Mesenchymal stem cell (in vitro differentiated cells and primary cell): ENCODE measurements at regions not wholly inside any gene's neighbourhood (a gene's known extent, or its start where the extent isn't known, plus 50 kb on each side); places are given as distances from the start of the nearest gene placed in this dataset.

Experiments
- DNase-seq: peaks from one replicate; pipeline ENCODE4 v3.0.0-alpha.2; 2013
- H2AFZ ChIP-seq: one replicate; pipeline ENCODE4 v1.6.1; 2013; ENCODE audit warnings: low read depth, mild to moderate bottlenecking, control low read depth, inconsistent platforms, low read length, moderate library complexity
- H2AK5ac ChIP-seq: 2 replicates; pipeline ENCODE4 v1.6.1; 2013; ENCODE audit warnings: low read length, moderate library complexity, mild to moderate bottlenecking, inconsistent platforms; ENCODE audit not compliant: severe bottlenecking
- H2BK120ac ChIP-seq: one replicate; pipeline ENCODE4 v1.6.1; 2013; ENCODE audit warnings: low read depth, mild to moderate bottlenecking, inconsistent platforms, low read length, moderate library complexity
- H2BK12ac ChIP-seq, 2 experiments: one replicate each; pipeline ENCODE4 v1.6.1; 2013; ENCODE audit warnings: inconsistent platforms in 2 of 2, low read length in 2 of 2, mild to moderate bottlenecking in 2 of 2, moderate library complexity in 2 of 2, control low read depth in 1 of 2
- H2BK15ac ChIP-seq: one replicate; pipeline ENCODE4 v1.6.1; 2013; ENCODE audit warnings: mild to moderate bottlenecking, low read depth, inconsistent platforms; ENCODE audit not compliant: poor library complexity, severe bottlenecking
- H2BK5ac ChIP-seq: 2 replicates; pipeline ENCODE4 v1.6.1; 2013; ENCODE audit warnings: low read depth, mild to moderate bottlenecking, low read length, control low read depth, inconsistent platforms; ENCODE audit not compliant: poor library complexity, severe bottlenecking
- H3K14ac ChIP-seq, 2 experiments: one replicate each; pipeline ENCODE4 v1.6.1; 2013; ENCODE audit warnings: inconsistent platforms in 2 of 2, low read length in 2 of 2, control low read depth in 1 of 2, mild to moderate bottlenecking in 1 of 2, moderate library complexity in 1 of 2
- H3K18ac ChIP-seq, 2 experiments: one replicate each; pipeline ENCODE4 v1.6.1; 2013; ENCODE audit warnings: inconsistent platforms in 2 of 2, low read length in 2 of 2, control low read depth in 1 of 2, low read depth in 1 of 2, mild to moderate bottlenecking in 1 of 2
- H3K23ac ChIP-seq, 2 experiments: one replicate each; pipeline ENCODE4 v1.6.1; 2013; ENCODE audit warnings: inconsistent platforms in 2 of 2, low read length in 2 of 2, mild to moderate bottlenecking in 2 of 2, moderate library complexity in 2 of 2, control low read depth in 1 of 2
- H3K27ac ChIP-seq: 2 replicates; pipeline ENCODE4 v1.5.1; 2013; ENCODE audit warnings: mild to moderate bottlenecking, moderate library complexity, low read length, control low read depth, inconsistent platforms; ENCODE audit not compliant: poor library complexity, severe bottlenecking
- H3K27me3 ChIP-seq, 2 experiments: 2 replicates each; pipeline versions ENCODE4 v1.6.1 to v1.7.0; 2013; ENCODE audit warnings: low read length in 2 of 2, mild to moderate bottlenecking in 2 of 2, moderate library complexity in 2 of 2, control low read depth in 1 of 2, inconsistent platforms in 1 of 2; ENCODE audit not compliant: control insufficient read depth in 1 of 2, insufficient read depth in 1 of 2
- H3K36me3 ChIP-seq, 2 experiments: 2 replicates each; pipeline versions ENCODE4 v1.6.1 to v1.7.0; 2013; ENCODE audit warnings: low read length in 2 of 2, control low read depth in 1 of 2, inconsistent platforms in 1 of 2, low read depth in 1 of 2, mild to moderate bottlenecking in 1 of 2; ENCODE audit not compliant: insufficient read depth in 2 of 2, control insufficient read depth in 1 of 2
- H3K4ac ChIP-seq, 2 experiments: one replicate each; pipeline ENCODE4 v1.6.1; 2013; ENCODE audit warnings: inconsistent platforms in 2 of 2, low read length in 2 of 2, mild to moderate bottlenecking in 2 of 2, moderate library complexity in 2 of 2, control low read depth in 1 of 2, low read depth in 1 of 2
- H3K4me1 ChIP-seq: 2 replicates; pipeline ENCODE4 v1.6.1; 2013; ENCODE audit warnings: low read depth, low read length, control low read depth; ENCODE audit not compliant: control insufficient read depth, insufficient read depth
- H3K4me2 ChIP-seq: 2 replicates; pipeline ENCODE4 v1.6.1; 2013; ENCODE audit warnings: low read length, mild to moderate bottlenecking, inconsistent platforms; ENCODE audit not compliant: poor library complexity, severe bottlenecking
- H3K4me3 ChIP-seq, 2 experiments: 2 replicates each; pipeline versions ENCODE4 v1.5.1 to v1.7.0; 2013; ENCODE audit warnings: low read length in 2 of 2, mild to moderate bottlenecking in 2 of 2, control low read depth in 1 of 2, low read depth in 1 of 2; ENCODE audit not compliant: insufficient read depth in 1 of 2
- H3K79me1 ChIP-seq: replicated peaks from 2 replicates; pipeline ENCODE4 v1.6.1; 2013; ENCODE audit warnings: mild to moderate bottlenecking, control low read depth, low read length, inconsistent platforms; ENCODE audit not compliant: poor library complexity, severe bottlenecking
- H3K9ac ChIP-seq: 2 replicates; pipeline ENCODE4 v1.7.0; 2013; ENCODE audit warnings: mild to moderate bottlenecking, low read length, moderate library complexity
- H3K9me3 ChIP-seq: 2 replicates; pipeline ENCODE4 v1.7.0; 2013; ENCODE audit warnings: mild to moderate bottlenecking, low read length; ENCODE audit not compliant: control insufficient read depth
- H4K8ac ChIP-seq: one replicate; pipeline ENCODE4 v1.6.1; 2013; ENCODE audit warnings: inconsistent platforms, mild to moderate bottlenecking, low read length, moderate library complexity
- H4K91ac ChIP-seq: one replicate; pipeline ENCODE4 v1.6.1; 2013; ENCODE audit warnings: mild to moderate bottlenecking, low read length, inconsistent platforms
- WGBS: methylation state at CpG from one replicate; pipeline ENCODE4 v1.1.7; 2013; ENCODE audit warnings: mixed read lengths; 5-methylcytosine and 5-hydroxymethylcytosine counted together

- H3K27me3 ChIP-seq = peaks cover 4 to 6% of the 10 kb centered on the region in 2 experiments
- no peak overlapping the region for H3K4me3 ChIP-seq
- H3K4ac ChIP-seq = no peak overlapping the region
- H3K79me1 ChIP-seq = no peaks in the 10 kb centered on the region
- no peak for DNase-seq
- H3K4me1 ChIP-seq = no peaks in the 10 kb centered on the region
- 63% methylated on average over 2 of the region's 2 CpGs for WGBS
- no peak overlapping the region for H2BK12ac ChIP-seq
- no peak overlapping the region for H4K8ac ChIP-seq
- H3K9ac ChIP-seq = no peak overlapping the region
- no peak overlapping the region for H3K14ac ChIP-seq
- H2AFZ ChIP-seq = no peak overlapping the region
- no peak overlapping the region for H2AK5ac ChIP-seq
- H3K27ac ChIP-seq = no peak overlapping the region
- H3K18ac ChIP-seq = no peak overlapping the region
- H2BK120ac ChIP-seq = no peak overlapping the region
- no peak overlapping the region for H2BK15ac ChIP-seq
- no peak overlapping the region for H4K91ac ChIP-seq
- H2BK5ac ChIP-seq = no peak overlapping the region
- H3K4me2 ChIP-seq = no peak overlapping the region
- H3K9me3 ChIP-seq = peaks cover 4% of the 10 kb centered on the region
- H3K36me3 ChIP-seq = no peaks in the 10 kb centered on the region
- no peak overlapping the region for H3K23ac ChIP-seq
These were observed 120.2 kb upstream of the ADRA1D start for GRCh38 chr20:4369119-4369797.

- Histone ChIP-seq H3K18ac (no peak overlapping the region), H3K9ac (no peak overlapping the region), H4K8ac (no peak overlapping the region), H3K4me3 (no peak overlapping the region), H3K79me1 (no peaks in the 10 kb centered on the region), H2BK15ac (no peak overlapping the region), H3K23ac (no peak overlapping the region), H3K4ac (no peak overlapping the region), H2BK12ac (no peak overlapping the region), H3K9me3 (no peaks in the 10 kb centered on the region), H2AK5ac (no peak overlapping the region), H2AFZ (no peak overlapping the region), H2BK5ac (no peak overlapping the region), H4K91ac (no peak overlapping the region), H3K27me3 (peaks cover 4 to 6% of the 10 kb centered on the region in 2 experiments), H3K27ac (no peak overlapping the region), H2BK120ac (no peak overlapping the region), H3K4me2 (no peak overlapping the region), H3K14ac (no peak overlapping the region), H3K4me1 (no peaks in the 10 kb centered on the region), H3K36me3 (no peaks in the 10 kb centered on the region)
- DNase-seq = no peak
- WGBS = 22% methylated on average over 1 of the region's 1 CpG
These were observed 117.0 kb upstream of the ADRA1D start for GRCh38 chr20:4366076-4366475.

- H2BK120ac ChIP-seq = no peak overlapping the region
- no peak overlapping the region for H3K14ac ChIP-seq
- H3K79me1 ChIP-seq = no peaks in the 10 kb centered on the region
- no peak overlapping the region for H4K91ac ChIP-seq
- H3K9ac ChIP-seq = no peak overlapping the region
- H3K4me3 ChIP-seq = no peak overlapping the region
- WGBS = 86% methylated on average over 5 of the region's 6 CpGs
- H2BK5ac ChIP-seq = no peak overlapping the region
- H3K9me3 ChIP-seq = peaks cover 11% of the 10 kb centered on the region
- no peak overlapping the region for H2AK5ac ChIP-seq
- no peak overlapping the region for H2AFZ ChIP-seq
- H3K27ac ChIP-seq = no peak overlapping the region
- no peaks in the 10 kb centered on the region for H3K36me3 ChIP-seq
- H3K4ac ChIP-seq = no peak overlapping the region
- H3K4me1 ChIP-seq = no peaks in the 10 kb centered on the region
- no peak overlapping the region for H3K4me2 ChIP-seq
- no peak overlapping the region for H4K8ac ChIP-seq
- H2BK15ac ChIP-seq = no peak overlapping the region
- H3K18ac ChIP-seq = no peak overlapping the region
- no peak overlapping the region for H3K23ac ChIP-seq
- no peak overlapping the region for H2BK12ac ChIP-seq
- DNase-seq = no peak
- peaks cover 0 to 30% of the 10 kb centered on the region in 2 experiments for H3K27me3 ChIP-seq
These were observed 109.5 kb upstream of the ADRA1D start for GRCh38 chr20:4358552-4358951.

- WGBS = 86% methylated on average over 1 of the region's 1 CpG
- Histone ChIP-seq H4K8ac (no peak overlapping the region), H2BK12ac (no peak overlapping the region), H3K27ac (no peak overlapping the region), H2BK15ac (no peak overlapping the region), H3K36me3 (no peaks in the 10 kb centered on the region), H3K9me3 (peaks cover 31% of the 10 kb centered on the region), H3K4me1 (no peaks in the 10 kb centered on the region), H3K4me2 (no peak overlapping the region), H2BK5ac (no peak overlapping the region), H2AK5ac (no peak overlapping the region), H3K18ac (no peak overlapping the region), H3K9ac (no peak overlapping the region), H3K14ac (no peak overlapping the region), H3K4ac (no peak overlapping the region), H3K4me3 (no peak overlapping the region), H2AFZ (no peak overlapping the region), H3K23ac (no peak overlapping the region), H4K91ac (no peak overlapping the region), H3K79me1 (no peaks in the 10 kb centered on the region), H2BK120ac (no peak overlapping the region), H3K27me3 (peaks cover 0 to 20% of the 10 kb centered on the region in 2 experiments)
- DNase-seq = no peak
These were observed 103.3 kb upstream of the ADRA1D start for GRCh38 chr20:4352348-4352747.
